Mesenchymal stem cell (in vitro differentiated cells and primary cell): ENCODE measurements at regions not wholly inside any gene's neighbourhood (a gene's known extent, or its start where the extent isn't known, plus 50 kb on each side); places are given as distances from the start of the nearest gene placed in this dataset.

Source experiments
- DNase-seq: peaks from one replicate; pipeline ENCODE4 v3.0.0-alpha.2; 2013
- H2AFZ ChIP-seq: one replicate; pipeline ENCODE4 v1.6.1; 2013; ENCODE audit warnings: low read depth, mild to moderate bottlenecking, control low read depth, inconsistent platforms, low read length, moderate library complexity
- H2AK5ac ChIP-seq: 2 replicates; pipeline ENCODE4 v1.6.1; 2013; ENCODE audit warnings: low read length, moderate library complexity, mild to moderate bottlenecking, inconsistent platforms; ENCODE audit not compliant: severe bottlenecking
- H2BK120ac ChIP-seq: one replicate; pipeline ENCODE4 v1.6.1; 2013; ENCODE audit warnings: low read depth, mild to moderate bottlenecking, inconsistent platforms, low read length, moderate library complexity
- H2BK12ac ChIP-seq, 2 experiments: one replicate each; pipeline ENCODE4 v1.6.1; 2013; ENCODE audit warnings: inconsistent platforms in 2 of 2, low read length in 2 of 2, mild to moderate bottlenecking in 2 of 2, moderate library complexity in 2 of 2, control low read depth in 1 of 2
- H2BK15ac ChIP-seq: one replicate; pipeline ENCODE4 v1.6.1; 2013; ENCODE audit warnings: mild to moderate bottlenecking, low read depth, inconsistent platforms; ENCODE audit not compliant: poor library complexity, severe bottlenecking
- H2BK5ac ChIP-seq: 2 replicates; pipeline ENCODE4 v1.6.1; 2013; ENCODE audit warnings: low read depth, mild to moderate bottlenecking, low read length, control low read depth, inconsistent platforms; ENCODE audit not compliant: poor library complexity, severe bottlenecking
- H3K14ac ChIP-seq, 2 experiments: one replicate each; pipeline ENCODE4 v1.6.1; 2013; ENCODE audit warnings: inconsistent platforms in 2 of 2, low read length in 2 of 2, control low read depth in 1 of 2, mild to moderate bottlenecking in 1 of 2, moderate library complexity in 1 of 2
- H3K18ac ChIP-seq, 2 experiments: one replicate each; pipeline ENCODE4 v1.6.1; 2013; ENCODE audit warnings: inconsistent platforms in 2 of 2, low read length in 2 of 2, control low read depth in 1 of 2, low read depth in 1 of 2, mild to moderate bottlenecking in 1 of 2
- H3K23ac ChIP-seq, 2 experiments: one replicate each; pipeline ENCODE4 v1.6.1; 2013; ENCODE audit warnings: inconsistent platforms in 2 of 2, low read length in 2 of 2, mild to moderate bottlenecking in 2 of 2, moderate library complexity in 2 of 2, control low read depth in 1 of 2
- H3K27ac ChIP-seq: 2 replicates; pipeline ENCODE4 v1.5.1; 2013; ENCODE audit warnings: mild to moderate bottlenecking, moderate library complexity, low read length, control low read depth, inconsistent platforms; ENCODE audit not compliant: poor library complexity, severe bottlenecking
- H3K27me3 ChIP-seq, 2 experiments: 2 replicates each; pipeline versions ENCODE4 v1.6.1 to v1.7.0; 2013; ENCODE audit warnings: low read length in 2 of 2, mild to moderate bottlenecking in 2 of 2, moderate library complexity in 2 of 2, control low read depth in 1 of 2, inconsistent platforms in 1 of 2; ENCODE audit not compliant: control insufficient read depth in 1 of 2, insufficient read depth in 1 of 2
- H3K36me3 ChIP-seq, 2 experiments: 2 replicates each; pipeline versions ENCODE4 v1.6.1 to v1.7.0; 2013; ENCODE audit warnings: low read length in 2 of 2, control low read depth in 1 of 2, inconsistent platforms in 1 of 2, low read depth in 1 of 2, mild to moderate bottlenecking in 1 of 2; ENCODE audit not compliant: insufficient read depth in 2 of 2, control insufficient read depth in 1 of 2
- H3K4ac ChIP-seq, 2 experiments: one replicate each; pipeline ENCODE4 v1.6.1; 2013; ENCODE audit warnings: inconsistent platforms in 2 of 2, low read length in 2 of 2, mild to moderate bottlenecking in 2 of 2, moderate library complexity in 2 of 2, control low read depth in 1 of 2, low read depth in 1 of 2
- H3K4me1 ChIP-seq: 2 replicates; pipeline ENCODE4 v1.6.1; 2013; ENCODE audit warnings: low read depth, low read length, control low read depth; ENCODE audit not compliant: control insufficient read depth, insufficient read depth
- H3K4me2 ChIP-seq: 2 replicates; pipeline ENCODE4 v1.6.1; 2013; ENCODE audit warnings: low read length, mild to moderate bottlenecking, inconsistent platforms; ENCODE audit not compliant: poor library complexity, severe bottlenecking
- H3K4me3 ChIP-seq, 2 experiments: 2 replicates each; pipeline versions ENCODE4 v1.5.1 to v1.7.0; 2013; ENCODE audit warnings: low read length in 2 of 2, mild to moderate bottlenecking in 2 of 2, control low read depth in 1 of 2, low read depth in 1 of 2; ENCODE audit not compliant: insufficient read depth in 1 of 2
- H3K79me1 ChIP-seq: replicated peaks from 2 replicates; pipeline ENCODE4 v1.6.1; 2013; ENCODE audit warnings: mild to moderate bottlenecking, control low read depth, low read length, inconsistent platforms; ENCODE audit not compliant: poor library complexity, severe bottlenecking
- H3K9ac ChIP-seq: 2 replicates; pipeline ENCODE4 v1.7.0; 2013; ENCODE audit warnings: mild to moderate bottlenecking, low read length, moderate library complexity
- H3K9me3 ChIP-seq: 2 replicates; pipeline ENCODE4 v1.7.0; 2013; ENCODE audit warnings: mild to moderate bottlenecking, low read length; ENCODE audit not compliant: control insufficient read depth
- H4K8ac ChIP-seq: one replicate; pipeline ENCODE4 v1.6.1; 2013; ENCODE audit warnings: inconsistent platforms, mild to moderate bottlenecking, low read length, moderate library complexity
- H4K91ac ChIP-seq: one replicate; pipeline ENCODE4 v1.6.1; 2013; ENCODE audit warnings: mild to moderate bottlenecking, low read length, inconsistent platforms
- WGBS: methylation state at CpG from one replicate; pipeline ENCODE4 v1.1.7; 2013; ENCODE audit warnings: mixed read lengths; 5-methylcytosine and 5-hydroxymethylcytosine counted together

- no peak overlapping the region for H2AFZ ChIP-seq
Observed at GRCh38 chr4:96108146-96108545, 268.3 kb downstream of the PDHA2 start.

GRCh38 chr4:96112631-96113030, 272.7 kb downstream of the PDHA2 start:
- Histone ChIP-seq H3K27ac (no peak overlapping the region), H3K9me3 (peaks cover 4% of the 10 kb centered on the region), H3K4me2 (no peak overlapping the region), H2BK15ac (no peak overlapping the region), H4K8ac (no peak overlapping the region), H3K4ac (no peak overlapping the region), H3K18ac (no peak overlapping the region), H2BK120ac (no peak overlapping the region), H3K23ac (no peak overlapping the region), H3K9ac (no peak overlapping the region), H3K27me3 (no peaks in the 10 kb centered on the region), H2AK5ac (no peak overlapping the region), H3K4me1 (no peaks in the 10 kb centered on the region), H2AFZ (no peak overlapping the region), H4K91ac (no peak overlapping the region), H3K4me3 (no peak overlapping the region), H2BK12ac (no peak overlapping the region), H3K79me1 (no peaks in the 10 kb centered on the region), H3K14ac (no peak overlapping the region), H3K36me3 (no peaks in the 10 kb centered on the region), H2BK5ac (no peak overlapping the region)
- DNase-seq, result no peak

More at GRCh38 chr4:96108146-96108545, 268.3 kb downstream of the PDHA2 start:
- Histone ChIP-seq H4K91ac (no peak overlapping the region), H2BK120ac (no peak overlapping the region), H2AK5ac (no peak overlapping the region), H3K18ac (no peak overlapping the region), H2BK5ac (no peak overlapping the region), H3K4ac (no peak overlapping the region), H3K79me1 (no peaks in the 10 kb centered on the region), H3K4me3 (no peak overlapping the region), H2BK15ac (no peak overlapping the region), H3K4me1 (no peaks in the 10 kb centered on the region), H3K23ac (no peak overlapping the region), H3K4me2 (no peak overlapping the region), H2BK12ac (no peak overlapping the region), H3K9me3 (peaks cover 4% of the 10 kb centered on the region), H3K9ac (no peak overlapping the region), H3K14ac (no peak overlapping the region), H3K27ac (no peak overlapping the region), H3K36me3 (no peaks in the 10 kb centered on the region), H3K27me3 (no peaks in the 10 kb centered on the region), H4K8ac (no peak overlapping the region)
- WGBS, result no CpG with 5 or more reads among the region's 1 CpG
- DNase-seq, result no peak

GRCh38 chr4:96120206-96120605, 280.3 kb downstream of the PDHA2 start:
- Histone ChIP-seq H3K4me2 (no peak overlapping the region), H3K14ac (no peak overlapping the region), H3K9ac (no peak overlapping the region), H3K4me1 (no peaks in the 10 kb centered on the region), H3K18ac (no peak overlapping the region), H4K91ac (no peak overlapping the region), H4K8ac (no peak overlapping the region), H3K27ac (no peak overlapping the region), H3K27me3 (no peaks in the 10 kb centered on the region), H3K36me3 (no peaks in the 10 kb centered on the region), H2BK12ac (no peak overlapping the region), H3K4ac (no peak overlapping the region), H2AFZ (no peak overlapping the region), H2BK15ac (no peak overlapping the region), H3K9me3 (no peaks in the 10 kb centered on the region), H3K79me1 (no peaks in the 10 kb centered on the region), H3K23ac (no peak overlapping the region), H2BK5ac (no peak overlapping the region), H3K4me3 (no peak overlapping the region), H2BK120ac (no peak overlapping the region), H2AK5ac (no peak overlapping the region)
- no peak for DNase-seq
- no CpG with 5 or more reads among the region's 1 CpG for WGBS

- Histone ChIP-seq H2BK12ac (no peak overlapping the region), H3K4me2 (no peak overlapping the region), H3K4me1 (no peaks in the 10 kb centered on the region), H3K9ac (no peak overlapping the region), H3K27me3 (no peaks in the 10 kb centered on the region), H3K23ac (no peak overlapping the region), H3K4me3 (no peak overlapping the region), H4K91ac (no peak overlapping the region), H3K9me3 (no peaks in the 10 kb centered on the region), H3K4ac (no peak overlapping the region), H2BK120ac (no peak overlapping the region), H2BK5ac (no peak overlapping the region), H3K27ac (no peak overlapping the region), H3K79me1 (no peaks in the 10 kb centered on the region), H4K8ac (no peak overlapping the region), H2BK15ac (no peak overlapping the region), H2AK5ac (no peak overlapping the region), H3K36me3 (no peaks in the 10 kb centered on the region), H2AFZ (no peak overlapping the region), H3K18ac (no peak overlapping the region), H3K14ac (no peak overlapping the region)
- 93% methylated on average over 16 of the region's 24 CpGs for WGBS
- no peak for DNase-seq
Observed at GRCh38 chr4:96126227-96126626, 286.3 kb downstream of the PDHA2 start.
